ENCODE measurements at regions not wholly inside any gene's neighbourhood (a gene's known extent, or its start where the extent isn't known, plus 50 kb on each side); places are given as distances from the start of the nearest gene placed in this dataset.

- Mint-ChIP-seq H3K36me3 (ENCODE audit: low read depth) (no peaks in the 10 kb centered on the region), H3K27me3 (ENCODE audit: low read depth) (no peaks in the 10 kb centered on the region), H3K27ac (no peak overlapping the region), H3K4me1 (ENCODE audit: low read depth) (no peaks in the 10 kb centered on the region), H3K4me3 (no peak overlapping the region), H3K9me3 (ENCODE audit: insufficient read depth) (no peaks in the 10 kb centered on the region)
- DNase-seq: no peak
- ChIA-PET CTCF (no interaction called here), POLR2A (no interaction called here)
- no peak for ATAC-seq
These were observed 257.7 kb upstream of the PEX5L start for GRCh38 chr3:180294282-180295027.

GRCh38 chr3:180295811-180296210 is 259.1 kb upstream of the PEX5L start:
- no peak for ATAC-seq
- H3K27me3 Mint-ChIP-seq (ENCODE audit: low read depth): no peaks in the 10 kb centered on the region
- no peaks in the 10 kb centered on the region for H3K9me3 Mint-ChIP-seq (ENCODE audit: insufficient read depth)
- no peaks in the 10 kb centered on the region for H3K4me1 Mint-ChIP-seq (ENCODE audit: low read depth)
- no peak overlapping the region for H3K4me3 Mint-ChIP-seq
- H3K27ac Mint-ChIP-seq: no peak overlapping the region
- ChIA-PET CTCF (no interaction called here), POLR2A (no interaction called here)
- no peak for DNase-seq
- H3K36me3 Mint-ChIP-seq (ENCODE audit: low read depth): no peaks in the 10 kb centered on the region

- no peak for ATAC-seq
- Mint-ChIP-seq H3K9me3 (ENCODE audit: insufficient read depth) (no peaks in the 10 kb centered on the region), H3K27ac (no peak overlapping the region), H3K36me3 (ENCODE audit: low read depth) (no peaks in the 10 kb centered on the region), H3K4me3 (no peak overlapping the region), H3K27me3 (ENCODE audit: low read depth) (no peaks in the 10 kb centered on the region), H3K4me1 (ENCODE audit: low read depth) (no peaks in the 10 kb centered on the region)
- CTCF ChIA-PET: no interaction called here
- POLR2A ChIA-PET: no interaction called here
- no peak for DNase-seq
These were observed 260.2 kb upstream of the PEX5L start for GRCh38 chr3:180296971-180297370.

- ChIA-PET POLR2A (no interaction called here), CTCF (no interaction called here)
- no peak overlapping the region for H3K4me3 Mint-ChIP-seq
- H3K9me3 Mint-ChIP-seq (ENCODE audit: insufficient read depth): no peaks in the 10 kb centered on the region
- H3K36me3 Mint-ChIP-seq (ENCODE audit: low read depth): no peaks in the 10 kb centered on the region
- ATAC-seq (no peak), DNase-seq (no peak)
- H3K27ac Mint-ChIP-seq: no peak overlapping the region
- H3K27me3 Mint-ChIP-seq (ENCODE audit: low read depth): no peaks in the 10 kb centered on the region
- no peaks in the 10 kb centered on the region for H3K4me1 Mint-ChIP-seq (ENCODE audit: low read depth)
These were observed 269.4 kb upstream of the PEX5L start for GRCh38 chr3:180306155-180306554.

- Mint-ChIP-seq H3K9me3 (ENCODE audit: insufficient read depth) (no peaks in the 10 kb centered on the region), H3K27me3 (ENCODE audit: low read depth) (no peaks in the 10 kb centered on the region), H3K27ac (no peak overlapping the region), H3K36me3 (ENCODE audit: low read depth) (no peaks in the 10 kb centered on the region), H3K4me1 (ENCODE audit: low read depth) (no peaks in the 10 kb centered on the region), H3K4me3 (no peak overlapping the region)
- DNase-seq (no peak), ATAC-seq (no peak)
- ChIA-PET POLR2A (no interaction called here), CTCF (no interaction called here)
These were observed 270.0 kb upstream of the PEX5L start for GRCh38 chr3:180306691-180307090.

- DNase-seq (no peak), ATAC-seq (no peak)
- Mint-ChIP-seq H3K9me3 (ENCODE audit: insufficient read depth) (no peaks in the 10 kb centered on the region), H3K27me3 (ENCODE audit: low read depth) (no peaks in the 10 kb centered on the region), H3K4me3 (no peak overlapping the region), H3K4me1 (ENCODE audit: low read depth) (no peaks in the 10 kb centered on the region), H3K27ac (no peak overlapping the region), H3K36me3 (ENCODE audit: low read depth) (no peaks in the 10 kb centered on the region)
- ChIA-PET POLR2A (no interaction called here), CTCF (no interaction called here)
These were observed 274.5 kb upstream of the PEX5L start for GRCh38 chr3:180311242-180311641.

GRCh38 chr3:180316321-180316720 is 279.6 kb upstream of the PEX5L start:
- DNase-seq: no peak
- Mint-ChIP-seq H3K4me1 (ENCODE audit: low read depth) (no peaks in the 10 kb centered on the region), H3K9me3 (ENCODE audit: insufficient read depth) (no peaks in the 10 kb centered on the region), H3K27ac (no peak overlapping the region), H3K4me3 (no peak overlapping the region), H3K36me3 (ENCODE audit: low read depth) (no peaks in the 10 kb centered on the region), H3K27me3 (ENCODE audit: low read depth) (no peaks in the 10 kb centered on the region)
- ATAC-seq: no peak
- ChIA-PET POLR2A (no interaction called here), CTCF (no interaction called here)

GRCh38 chr3:180319461-180319860 is 282.5 kb upstream of the TTC14 start:
- ChIA-PET POLR2A (no interaction called here), CTCF (no interaction called here)
- no peak for ATAC-seq
- Mint-ChIP-seq H3K36me3 (ENCODE audit: low read depth) (no peaks in the 10 kb centered on the region), H3K27me3 (ENCODE audit: low read depth) (no peaks in the 10 kb centered on the region), H3K4me3 (no peak overlapping the region), H3K27ac (no peak overlapping the region), H3K9me3 (ENCODE audit: insufficient read depth) (peaks cover 2% of the 10 kb centered on the region), H3K4me1 (ENCODE audit: low read depth) (no peaks in the 10 kb centered on the region)
- DNase-seq: no peak

- CTCF ChIA-PET: no interaction called here
- Mint-ChIP-seq H3K4me1 (ENCODE audit: low read depth) (no peaks in the 10 kb centered on the region), H3K27me3 (ENCODE audit: low read depth) (no peaks in the 10 kb centered on the region), H3K9me3 (ENCODE audit: insufficient read depth) (peaks cover 4% of the 10 kb centered on the region), H3K4me3 (no peak overlapping the region), H3K36me3 (ENCODE audit: low read depth) (no peaks in the 10 kb centered on the region), H3K27ac (no peak overlapping the region)
- ATAC-seq (no peak), DNase-seq (no peak)
- POLR2A ChIA-PET: no interaction called here
These were observed 281.3 kb upstream of the TTC14 start for GRCh38 chr3:180320631-180321030.

GRCh38 chr3:180321534-180321933 is 280.4 kb upstream of the TTC14 start:
- Mint-ChIP-seq H3K36me3 (ENCODE audit: low read depth) (no peaks in the 10 kb centered on the region), H3K4me3 (no peak overlapping the region), H3K27me3 (ENCODE audit: low read depth) (no peaks in the 10 kb centered on the region), H3K9me3 (ENCODE audit: insufficient read depth) (peaks cover 4% of the 10 kb centered on the region), H3K27ac (no peak overlapping the region), H3K4me1 (ENCODE audit: low read depth) (no peaks in the 10 kb centered on the region)
- DNase-seq (no peak), ATAC-seq (no peak)
- ChIA-PET POLR2A (no interaction called here), CTCF (no interaction called here)

- Mint-ChIP-seq H3K36me3 (ENCODE audit: low read depth) (no peaks in the 10 kb centered on the region), H3K27ac (no peak overlapping the region), H3K4me1 (ENCODE audit: low read depth) (no peaks in the 10 kb centered on the region), H3K27me3 (ENCODE audit: low read depth) (no peaks in the 10 kb centered on the region), H3K9me3 (ENCODE audit: insufficient read depth) (peaks cover 4% of the 10 kb centered on the region), H3K4me3 (no peak overlapping the region)
- DNase-seq (no peak), ATAC-seq (no peak)
- POLR2A ChIA-PET: no interaction called here
- CTCF ChIA-PET: no interaction called here
These were observed 279.1 kb upstream of the TTC14 start for GRCh38 chr3:180322829-180323228.

GRCh38 chr3:180324791-180325190 is 277.2 kb upstream of the TTC14 start:
- Mint-ChIP-seq H3K4me3 (no peak overlapping the region), H3K4me1 (ENCODE audit: low read depth) (no peaks in the 10 kb centered on the region), H3K27ac (no peak overlapping the region), H3K36me3 (ENCODE audit: low read depth) (no peaks in the 10 kb centered on the region), H3K27me3 (ENCODE audit: low read depth) (no peaks in the 10 kb centered on the region), H3K9me3 (ENCODE audit: insufficient read depth) (peaks cover 4% of the 10 kb centered on the region)
- ATAC-seq (no peak), DNase-seq (no peak)
- ChIA-PET POLR2A (no interaction called here), CTCF (no interaction called here)

- Mint-ChIP-seq H3K4me1 (ENCODE audit: low read depth) (no peaks in the 10 kb centered on the region), H3K36me3 (ENCODE audit: low read depth) (no peaks in the 10 kb centered on the region), H3K27me3 (ENCODE audit: low read depth) (no peaks in the 10 kb centered on the region), H3K27ac (no peak overlapping the region), H3K4me3 (no peak overlapping the region), H3K9me3 (ENCODE audit: insufficient read depth) (peaks cover 4% of the 10 kb centered on the region)
- CTCF ChIA-PET: no interaction called here
- POLR2A ChIA-PET: no interaction called here
- DNase-seq: no peak
- ATAC-seq: no peak
These were observed 276.4 kb upstream of the TTC14 start for GRCh38 chr3:180325533-180325932.
